ENCODE measurements at regions not wholly inside any gene's neighbourhood (a gene's known extent, or its start where the extent isn't known, plus 50 kb on each side); places are given as distances from the start of the nearest gene placed in this dataset.

DNA sequence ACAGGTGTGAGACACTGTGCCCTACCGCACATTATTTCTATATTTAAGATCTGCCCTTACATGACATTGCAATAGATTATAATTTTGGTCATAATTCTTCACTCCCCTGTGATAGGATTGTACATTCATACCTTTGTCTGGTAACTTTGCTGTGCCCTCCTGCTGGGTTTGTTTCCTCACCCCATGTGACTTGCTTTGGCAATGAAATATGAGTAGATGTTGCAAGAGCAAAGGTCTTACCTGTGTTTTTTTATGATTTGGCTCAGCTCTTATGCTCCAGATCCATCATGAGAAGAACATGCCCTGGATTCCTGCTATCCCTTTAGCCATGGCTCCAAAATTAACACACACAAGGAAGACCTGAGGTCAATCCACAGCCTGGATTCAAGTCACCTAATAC, 137.7 kb upstream of the EOMES start:
- TF ChIP-seq CTCF (IDR thresholded peaks at IDR 0.05; ENCODE audit: insufficient read depth, low read length), result no peak
- H3K4me3 ChIP-seq (ENCODE audit: low read depth, low read length), result no peak overlapping the region
- no peak for DNase-seq (ENCODE audit: low read depth)

- no peak overlapping the region for H3K4me3 ChIP-seq (ENCODE audit: low read depth, low read length)
- no peak for DNase-seq (ENCODE audit: low read depth)
- no peak for TF ChIP-seq CTCF (IDR thresholded peaks at IDR 0.05; ENCODE audit: insufficient read depth, low read length)
Observed at GRCh38 chr3:27861046-27862036, 139.2 kb upstream of the EOMES start.

DNA sequence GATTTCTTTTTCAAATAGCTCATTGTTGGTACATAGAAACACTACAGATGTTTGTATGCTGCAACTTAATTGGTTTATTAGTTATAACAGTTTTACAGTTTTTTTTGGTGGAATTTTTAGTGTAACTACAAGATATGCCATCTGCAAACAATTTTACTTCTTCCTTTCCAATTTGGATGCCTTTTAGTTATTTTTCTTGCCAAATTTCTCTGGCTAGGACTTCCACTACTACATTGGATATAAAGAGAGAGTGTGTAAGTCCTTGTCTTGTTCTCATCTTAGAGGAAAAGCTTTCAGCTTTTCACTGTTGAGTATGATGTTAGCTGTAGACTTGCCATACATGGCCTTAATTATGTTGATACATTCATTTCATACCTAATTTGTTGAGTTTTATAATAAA, 143.6 kb upstream of the EOMES start:
- no peak overlapping the region for H3K4me3 ChIP-seq (ENCODE audit: low read depth, low read length)
- no peak for TF ChIP-seq CTCF (IDR thresholded peaks at IDR 0.05; ENCODE audit: insufficient read depth, low read length)
- DNase-seq (ENCODE audit: low read depth), result no peak

GRCh38 chr3:27869152-27869551, 147.0 kb upstream of the EOMES start:
- no peak for DNase-seq (ENCODE audit: low read depth)
- no peak for TF ChIP-seq CTCF (IDR thresholded peaks at IDR 0.05; ENCODE audit: insufficient read depth, low read length)
- H3K4me3 ChIP-seq (ENCODE audit: low read depth, low read length), result no peak overlapping the region

DNA sequence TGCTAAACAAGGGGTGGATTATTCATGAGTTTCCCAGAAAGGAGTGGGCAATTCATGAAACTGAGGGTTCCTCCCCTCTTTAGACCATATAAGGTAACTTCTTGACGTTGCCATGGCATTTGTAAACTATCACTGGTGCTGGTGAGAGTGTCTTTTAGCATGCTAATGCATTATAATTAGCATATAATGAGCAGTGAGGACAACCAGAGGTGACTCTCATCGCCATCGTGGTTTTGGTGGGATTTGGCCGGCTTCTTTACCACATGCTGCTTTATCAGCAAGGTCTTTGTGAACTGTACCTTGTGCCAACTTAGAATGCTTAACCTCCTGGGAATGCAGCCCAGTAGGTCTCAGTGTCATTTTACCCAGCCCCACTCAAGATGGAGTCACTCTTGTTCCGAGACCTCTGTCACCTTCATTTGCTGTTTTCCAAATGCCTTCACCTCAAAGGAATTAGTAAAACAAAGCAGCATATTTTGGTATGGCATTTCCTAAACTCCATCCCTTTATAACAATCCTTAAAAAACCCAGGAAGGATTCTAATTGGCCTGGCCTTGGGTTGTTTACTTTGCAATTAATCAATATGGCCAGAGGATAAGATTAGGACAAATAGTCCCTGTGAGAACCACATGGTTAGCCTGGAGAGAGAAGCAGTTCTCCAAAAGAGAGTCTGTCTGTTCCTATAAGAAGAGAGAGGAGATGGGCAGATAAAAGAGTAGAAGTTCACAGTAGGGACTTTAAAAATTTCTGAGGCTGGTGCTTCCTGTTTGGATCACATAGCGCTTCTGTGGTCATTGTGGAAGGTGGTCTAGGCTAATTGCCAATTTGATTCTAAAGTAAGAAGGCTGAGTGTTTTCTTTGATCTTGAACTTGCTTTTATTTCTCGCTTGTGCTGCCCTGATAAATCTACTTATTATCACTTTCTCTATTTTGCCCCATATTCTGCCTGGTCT, 155.2 kb upstream of the EOMES start:
- DNase-seq (ENCODE audit: low read depth), result no peak
- TF ChIP-seq CTCF (IDR thresholded peaks at IDR 0.05; ENCODE audit: insufficient read depth, low read length), result no peak
- H3K4me3 ChIP-seq (ENCODE audit: low read depth, low read length), result no peak overlapping the region

- H3K4me3 ChIP-seq (ENCODE audit: low read depth, low read length), result no peak overlapping the region
- DNase-seq (ENCODE audit: low read depth), result no peak
- no peak for TF ChIP-seq CTCF (IDR thresholded peaks at IDR 0.05; ENCODE audit: insufficient read depth, low read length)
Observed at GRCh38 chr3:27878014-27878383, 155.9 kb upstream of the EOMES start.
